ENCODE measurements at regions not wholly inside any gene's neighbourhood (a gene's known extent, or its start where the extent isn't known, plus 50 kb on each side); places are given as distances from the start of the nearest gene placed in this dataset.

DNA sequence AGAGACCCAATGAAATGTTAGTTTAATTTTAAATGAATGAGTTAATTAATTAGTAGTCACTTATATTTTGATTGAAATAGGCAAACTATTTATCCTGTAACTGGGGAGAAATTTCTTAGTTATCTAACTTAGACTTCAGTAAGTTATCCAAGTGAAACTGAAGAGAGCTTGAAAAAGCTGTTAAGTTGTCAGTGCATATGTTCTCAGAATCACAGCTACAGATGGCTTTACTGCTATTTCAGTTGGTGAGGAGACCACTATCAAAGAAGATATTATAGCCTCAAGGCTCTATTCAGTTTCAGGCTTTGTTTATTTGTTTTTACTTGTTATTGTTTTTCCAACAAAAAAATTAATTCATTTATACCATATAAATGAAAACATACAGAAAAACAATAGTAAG is 404.1 kb downstream of the C6orf118 start:
- Histone ChIP-seq H3K36me3 (ENCODE audit: insufficient read depth, low read length) (no peaks in the 10 kb centered on the region), H3K9me3 (ENCODE audit: low read length) (no peaks in the 10 kb centered on the region), H3K27me3 (ENCODE audit: insufficient read depth, low read length) (no peaks in the 10 kb centered on the region), H3K4me1 (ENCODE audit: insufficient read depth, low read length) (no peaks in the 10 kb centered on the region), H3K4me3 (ENCODE audit: low read length) (no peak overlapping the region), H2AFZ (ENCODE audit: low read depth, low read length) (no peak overlapping the region)

DNA sequence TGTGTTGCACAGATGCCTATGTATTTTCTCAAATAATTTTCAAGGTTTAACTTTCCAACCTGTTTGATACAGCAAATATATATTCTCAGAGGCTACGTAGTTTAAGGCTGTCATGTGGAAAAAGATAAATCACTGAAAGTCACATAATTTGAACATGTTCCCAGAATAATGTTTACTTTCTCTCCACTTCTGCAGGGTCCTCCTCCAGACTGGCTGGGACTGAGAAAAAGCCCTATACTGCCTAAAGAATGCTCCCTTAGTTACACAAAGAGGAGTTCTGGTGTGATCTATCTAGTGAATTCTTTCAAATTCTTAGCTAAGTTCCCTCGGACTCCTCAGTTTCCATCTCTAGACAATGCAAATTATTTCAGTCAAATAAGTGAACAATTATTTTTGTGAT is 411.0 kb downstream of the C6orf118 start:
- no peaks in the 10 kb centered on the region for H3K36me3 ChIP-seq (ENCODE audit: insufficient read depth, low read length)
- no peaks in the 10 kb centered on the region for H3K9me3 ChIP-seq (ENCODE audit: low read length)

DNA sequence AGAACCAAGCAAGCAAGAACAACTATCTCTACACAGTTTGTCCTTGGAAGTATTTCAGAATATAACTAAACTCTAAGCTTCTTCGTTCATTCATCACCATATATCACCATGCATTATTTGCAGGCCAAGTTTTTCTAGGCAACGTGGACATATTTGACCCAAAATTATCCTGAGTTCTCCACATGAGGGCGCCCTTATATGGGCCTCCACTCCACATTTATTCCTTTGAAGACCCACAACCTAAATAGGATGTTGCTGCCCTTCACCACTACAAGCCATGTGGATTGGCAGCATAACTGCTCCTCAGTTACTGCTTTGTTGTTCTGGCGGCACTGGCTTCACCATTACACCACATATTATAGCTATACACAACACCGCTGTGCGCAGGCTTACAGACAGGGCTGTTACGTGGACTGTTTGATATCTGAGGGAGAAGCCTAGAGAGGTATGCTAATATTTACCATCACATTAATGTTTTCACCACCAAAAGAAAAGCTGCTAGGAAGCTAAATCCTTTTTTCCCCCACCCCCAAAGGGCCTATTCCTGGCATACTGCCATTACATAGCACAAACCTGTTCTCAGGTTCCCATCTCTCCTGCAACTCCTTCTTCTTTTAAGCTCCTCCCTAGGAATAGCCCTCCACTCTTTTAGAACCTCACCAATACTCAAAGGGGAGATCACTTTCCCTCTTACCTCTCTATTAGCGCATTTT is 411.7 kb downstream of the C6orf118 start:
- Histone ChIP-seq H3K36me3 (ENCODE audit: insufficient read depth, low read length) (no peaks in the 10 kb centered on the region), H3K27me3 (ENCODE audit: insufficient read depth, low read length) (no peaks in the 10 kb centered on the region), H2AFZ (ENCODE audit: low read depth, low read length) (no peak overlapping the region), H3K4me1 (ENCODE audit: insufficient read depth, low read length) (no peaks in the 10 kb centered on the region), H3K9me3 (ENCODE audit: low read length) (no peaks in the 10 kb centered on the region), H3K4me3 (ENCODE audit: low read length) (no peak overlapping the region)

More for the DNA sequence above, 411.0 kb downstream of the C6orf118 start:
- Histone ChIP-seq H3K27me3 (ENCODE audit: insufficient read depth, low read length) (no peaks in the 10 kb centered on the region), H3K4me1 (ENCODE audit: insufficient read depth, low read length) (no peaks in the 10 kb centered on the region), H2AFZ (ENCODE audit: low read depth, low read length) (no peak overlapping the region), H3K4me3 (ENCODE audit: low read length) (no peak overlapping the region)

DNA sequence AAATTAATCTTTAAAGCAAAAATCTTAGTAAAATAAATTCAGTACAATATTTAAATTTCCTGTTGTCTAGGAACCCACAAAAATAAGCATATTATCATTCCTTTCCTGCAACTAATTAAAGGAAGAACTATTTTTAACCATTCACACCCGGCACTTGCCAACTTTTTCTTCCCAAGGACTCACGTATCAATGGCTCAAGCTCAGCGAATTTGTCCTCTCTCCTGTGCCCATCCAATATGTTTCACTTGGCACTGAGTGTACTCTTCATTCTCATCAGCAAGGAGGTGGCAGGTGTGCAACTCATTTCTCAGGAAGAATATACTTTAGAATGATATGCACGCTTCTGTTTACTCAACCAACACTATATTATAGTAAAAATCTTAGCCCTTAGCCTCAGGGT is 419.4 kb downstream of the C6orf118 start:
- Histone ChIP-seq H3K36me3 (ENCODE audit: insufficient read depth, low read length) (no peaks in the 10 kb centered on the region), H3K4me1 (ENCODE audit: insufficient read depth, low read length) (peaks cover 3% of the 10 kb centered on the region), H2AFZ (ENCODE audit: low read depth, low read length) (no peak overlapping the region), H3K9me3 (ENCODE audit: low read length) (no peaks in the 10 kb centered on the region), H3K27me3 (ENCODE audit: insufficient read depth, low read length) (no peaks in the 10 kb centered on the region), H3K4me3 (ENCODE audit: low read length) (no peak overlapping the region)

DNA sequence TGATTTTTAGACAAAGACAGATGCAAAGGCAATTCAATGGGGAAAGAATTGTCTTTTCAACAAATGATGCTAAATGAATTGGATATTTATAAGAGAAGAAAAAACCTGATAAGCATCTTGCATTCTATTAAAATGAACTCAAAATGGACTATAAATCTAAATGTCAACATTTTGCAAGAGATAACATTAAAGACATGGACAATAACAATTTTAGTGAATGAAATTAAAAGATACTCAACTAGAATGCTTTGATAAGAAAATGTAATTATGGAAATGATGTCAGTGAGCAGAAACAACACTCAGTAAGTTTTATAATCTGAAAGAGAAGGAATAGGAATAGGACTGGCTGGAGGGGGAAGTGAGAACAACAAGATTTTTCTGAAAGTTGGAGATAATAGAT is 421.7 kb downstream of the C6orf118 start:
- H3K36me3 ChIP-seq (ENCODE audit: insufficient read depth, low read length) = no peaks in the 10 kb centered on the region
- H3K9me3 ChIP-seq (ENCODE audit: low read length) = no peaks in the 10 kb centered on the region
- H3K27me3 ChIP-seq (ENCODE audit: insufficient read depth, low read length) = no peaks in the 10 kb centered on the region
- peaks cover 8% of the 10 kb centered on the region for H3K4me1 ChIP-seq (ENCODE audit: insufficient read depth, low read length)
- H3K4me3 ChIP-seq (ENCODE audit: low read length) = no peak overlapping the region
- H2AFZ ChIP-seq (ENCODE audit: low read depth, low read length) = no peak overlapping the region

DNA sequence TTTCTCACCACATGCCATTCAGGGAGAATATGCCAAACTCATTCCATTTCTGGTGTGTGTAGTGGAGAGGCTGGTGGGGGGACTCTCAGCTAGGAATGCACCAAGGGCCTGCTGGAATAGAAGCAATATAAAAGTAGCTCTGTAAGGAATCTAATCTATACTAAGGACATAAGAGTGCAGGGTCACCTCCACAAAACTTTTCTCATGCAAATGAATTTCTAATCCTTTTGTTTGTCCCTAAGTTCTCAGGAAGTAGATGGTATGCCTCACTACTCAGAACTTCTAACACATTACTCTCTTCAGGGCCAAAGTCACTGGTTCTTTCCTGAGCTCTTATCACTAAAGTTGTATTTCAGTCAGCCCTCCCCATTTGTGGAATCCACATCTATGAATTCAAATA is 427.2 kb downstream of the C6orf118 start:
- Histone ChIP-seq H3K4me1 (ENCODE audit: insufficient read depth, low read length) (peaks cover 14% of the 10 kb centered on the region), H3K36me3 (ENCODE audit: insufficient read depth, low read length) (no peaks in the 10 kb centered on the region), H3K27me3 (ENCODE audit: insufficient read depth, low read length) (no peaks in the 10 kb centered on the region), H3K9me3 (ENCODE audit: low read length) (no peaks in the 10 kb centered on the region), H2AFZ (ENCODE audit: low read depth, low read length) (no peak overlapping the region), H3K4me3 (ENCODE audit: low read length) (no peak overlapping the region)

DNA sequence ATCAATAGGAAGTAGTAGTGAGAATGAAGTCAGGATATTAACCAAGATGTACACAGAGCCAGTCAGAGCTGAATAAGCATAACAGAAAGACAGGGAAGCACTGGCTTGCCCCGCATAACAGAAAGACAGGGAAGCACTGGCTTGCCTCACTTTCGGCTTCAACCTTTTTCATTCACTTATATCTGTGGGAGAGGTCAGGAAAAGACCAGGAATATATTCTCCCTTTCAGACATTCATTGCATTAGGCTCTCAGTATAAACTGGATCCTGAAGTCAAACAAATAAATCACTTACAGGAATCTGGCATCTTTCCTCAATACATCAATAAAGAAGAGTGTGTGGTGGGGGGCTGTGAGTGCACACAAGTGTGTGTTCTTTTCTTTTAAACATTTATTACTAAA is 437.6 kb downstream of the C6orf118 start:
- Histone ChIP-seq H3K9me3 (ENCODE audit: low read length) (no peaks in the 10 kb centered on the region), H3K4me1 (ENCODE audit: insufficient read depth, low read length) (peaks cover 4% of the 10 kb centered on the region), H3K36me3 (ENCODE audit: insufficient read depth, low read length) (no peaks in the 10 kb centered on the region), H3K4me3 (ENCODE audit: low read length) (no peak overlapping the region), H2AFZ (ENCODE audit: low read depth, low read length) (no peak overlapping the region), H3K27me3 (ENCODE audit: insufficient read depth, low read length) (no peaks in the 10 kb centered on the region)

DNA sequence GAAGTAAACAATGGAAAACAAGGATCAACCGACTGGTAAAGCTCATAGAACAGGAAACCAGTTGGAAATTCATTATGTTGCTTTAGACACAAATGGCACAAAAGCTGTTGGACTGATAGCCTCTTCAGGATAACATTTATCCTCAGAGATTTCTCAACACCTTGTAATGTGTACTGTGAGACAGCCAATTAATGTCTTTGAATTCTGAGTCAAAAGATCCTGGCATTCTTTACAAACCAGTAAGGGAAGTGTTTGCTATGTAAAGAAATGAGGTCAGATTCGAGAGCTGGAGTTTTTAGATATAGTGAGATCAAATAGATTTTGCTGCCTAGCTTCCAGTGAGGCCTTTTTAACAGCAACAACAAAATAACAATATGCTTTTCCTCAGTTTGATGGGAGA is 439.2 kb downstream of the C6orf118 start:
- Histone ChIP-seq H2AFZ (ENCODE audit: low read depth, low read length) (no peak overlapping the region), H3K9me3 (ENCODE audit: low read length) (no peaks in the 10 kb centered on the region), H3K27me3 (ENCODE audit: insufficient read depth, low read length) (no peaks in the 10 kb centered on the region), H3K4me3 (ENCODE audit: low read length) (no peak overlapping the region), H3K36me3 (ENCODE audit: insufficient read depth, low read length) (no peaks in the 10 kb centered on the region), H3K4me1 (ENCODE audit: insufficient read depth, low read length) (peaks cover 4% of the 10 kb centered on the region)

DNA sequence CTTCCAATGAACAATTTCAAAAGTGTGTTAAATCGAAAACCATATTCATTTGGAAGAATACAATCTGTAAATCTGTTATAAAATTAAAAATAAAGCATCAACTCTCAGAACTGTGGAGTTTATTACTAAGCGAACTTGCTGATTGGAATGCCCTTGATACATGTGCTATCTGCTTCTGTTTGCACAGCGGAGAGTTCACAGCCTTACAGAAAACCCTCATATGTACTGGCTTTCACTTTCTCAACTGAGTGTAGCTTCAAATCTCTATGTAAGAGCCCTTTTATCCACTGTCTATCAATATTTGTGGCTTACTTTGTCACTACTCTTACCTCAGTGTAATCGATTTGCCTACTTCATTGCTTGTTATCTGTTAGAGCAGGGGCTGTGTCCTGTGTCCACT is 447.4 kb downstream of the C6orf118 start:
- Histone ChIP-seq H2AFZ (ENCODE audit: low read depth, low read length) (no peak overlapping the region), H3K4me3 (ENCODE audit: low read length) (no peak overlapping the region), H3K27me3 (ENCODE audit: insufficient read depth, low read length) (no peaks in the 10 kb centered on the region), H3K9me3 (ENCODE audit: low read length) (no peaks in the 10 kb centered on the region), H3K4me1 (ENCODE audit: insufficient read depth, low read length) (peaks cover 12% of the 10 kb centered on the region), H3K36me3 (ENCODE audit: insufficient read depth, low read length) (no peaks in the 10 kb centered on the region)

DNA sequence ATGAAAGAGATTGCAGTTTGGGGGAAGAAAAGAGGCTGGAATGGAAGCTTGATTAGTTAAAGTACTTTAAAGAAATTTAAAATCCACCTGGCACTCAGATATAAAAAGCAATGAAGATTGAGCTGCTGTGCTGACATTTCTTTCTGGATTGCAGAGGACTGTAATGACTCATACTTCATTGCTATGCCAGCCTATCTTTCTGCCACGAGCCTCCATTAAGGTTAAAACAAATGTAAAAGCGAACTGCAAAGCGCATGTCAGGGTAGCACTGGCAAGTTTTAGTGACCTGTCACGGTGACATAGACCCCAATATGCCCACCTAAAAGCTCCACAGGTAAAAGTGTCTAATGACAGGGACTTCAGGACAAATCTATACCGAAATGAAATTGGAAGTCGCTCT is 449.6 kb downstream of the C6orf118 start:
- Histone ChIP-seq H3K4me3 (ENCODE audit: low read length) (no peak overlapping the region), H3K4me1 (ENCODE audit: insufficient read depth, low read length) (peaks cover 12% of the 10 kb centered on the region), H3K9me3 (ENCODE audit: low read length) (no peaks in the 10 kb centered on the region), H3K27me3 (ENCODE audit: insufficient read depth, low read length) (no peaks in the 10 kb centered on the region), H2AFZ (ENCODE audit: low read depth, low read length) (peak overlapping the region; percentile 9), H3K36me3 (ENCODE audit: insufficient read depth, low read length) (no peaks in the 10 kb centered on the region)

DNA sequence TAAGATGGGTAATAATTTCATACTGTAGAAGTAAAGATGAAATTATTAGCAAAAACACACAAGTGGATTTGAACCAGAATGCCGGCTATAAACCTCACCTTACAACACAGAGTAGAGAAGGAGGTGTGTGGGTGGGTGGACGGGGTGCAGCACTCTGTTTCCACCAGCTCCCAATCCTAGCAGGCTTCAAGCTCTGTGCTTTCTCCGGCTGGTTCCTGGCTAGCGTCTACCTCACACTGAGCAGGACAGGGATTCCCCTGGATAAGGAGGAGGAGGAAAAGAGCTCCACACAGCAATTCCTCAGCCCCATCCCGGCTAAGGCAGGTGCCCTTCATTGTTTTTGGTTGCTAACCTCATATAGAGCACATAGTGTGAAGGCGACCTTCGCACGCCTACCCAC is 453.3 kb downstream of the C6orf118 start:
- Histone ChIP-seq H3K4me3 (ENCODE audit: low read length) (no peak overlapping the region), H3K4me1 (ENCODE audit: insufficient read depth, low read length) (peaks cover 5% of the 10 kb centered on the region), H2AFZ (ENCODE audit: low read depth, low read length) (no peak overlapping the region), H3K36me3 (ENCODE audit: insufficient read depth, low read length) (no peaks in the 10 kb centered on the region), H3K27me3 (ENCODE audit: insufficient read depth, low read length) (no peaks in the 10 kb centered on the region), H3K9me3 (ENCODE audit: low read length) (no peaks in the 10 kb centered on the region)

DNA sequence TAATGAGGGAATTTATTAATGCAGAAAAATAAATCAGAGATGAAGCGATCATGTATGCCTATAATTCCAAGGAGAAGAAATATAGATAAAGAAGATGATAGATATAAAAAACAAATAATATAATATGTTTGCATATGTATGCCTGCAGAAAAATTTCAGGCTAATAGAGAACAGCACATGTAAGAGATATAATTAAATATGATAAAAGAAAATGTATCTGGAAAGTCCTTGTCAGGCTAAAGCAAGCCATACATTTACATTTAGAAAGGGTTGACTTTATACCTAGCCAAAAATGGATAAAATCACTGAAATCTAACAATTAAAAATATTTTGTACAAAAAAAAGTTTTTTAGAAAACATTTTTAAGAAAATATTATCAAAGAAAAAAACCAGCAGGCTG is 454.1 kb downstream of the C6orf118 start:
- peaks cover 5% of the 10 kb centered on the region for H3K4me1 ChIP-seq (ENCODE audit: insufficient read depth, low read length)
- no peaks in the 10 kb centered on the region for H3K36me3 ChIP-seq (ENCODE audit: insufficient read depth, low read length)
- H2AFZ ChIP-seq (ENCODE audit: low read depth, low read length) = no peak overlapping the region
- no peaks in the 10 kb centered on the region for H3K27me3 ChIP-seq (ENCODE audit: insufficient read depth, low read length)
- H3K9me3 ChIP-seq (ENCODE audit: low read length) = no peaks in the 10 kb centered on the region
- H3K4me3 ChIP-seq (ENCODE audit: low read length) = no peak overlapping the region

DNA sequence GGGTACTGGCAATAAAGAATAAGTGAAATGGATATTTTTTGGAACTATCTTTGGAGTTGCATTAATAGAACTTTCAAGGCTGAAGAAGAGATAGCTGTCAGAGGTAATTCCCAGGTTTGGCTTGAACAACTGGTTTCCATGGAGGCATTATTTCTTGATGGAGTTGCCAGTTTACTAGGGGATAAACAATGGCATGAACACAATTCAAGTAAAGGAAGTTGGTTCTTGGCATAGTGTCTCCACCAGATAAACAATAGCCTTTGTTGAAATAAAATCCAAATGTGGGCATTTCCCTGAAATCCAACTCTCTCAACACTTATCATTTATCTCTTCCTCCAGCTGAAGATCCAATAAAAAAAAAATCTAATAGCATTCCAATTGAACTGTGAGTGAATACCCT is 454.9 kb downstream of the C6orf118 start:
- no peaks in the 10 kb centered on the region for H3K9me3 ChIP-seq (ENCODE audit: low read length)
- H2AFZ ChIP-seq (ENCODE audit: low read depth, low read length) = no peak overlapping the region
- no peaks in the 10 kb centered on the region for H3K27me3 ChIP-seq (ENCODE audit: insufficient read depth, low read length)
- H3K4me1 ChIP-seq (ENCODE audit: insufficient read depth, low read length) = no peaks in the 10 kb centered on the region
- no peak overlapping the region for H3K4me3 ChIP-seq (ENCODE audit: low read length)
- H3K36me3 ChIP-seq (ENCODE audit: insufficient read depth, low read length) = no peaks in the 10 kb centered on the region

DNA sequence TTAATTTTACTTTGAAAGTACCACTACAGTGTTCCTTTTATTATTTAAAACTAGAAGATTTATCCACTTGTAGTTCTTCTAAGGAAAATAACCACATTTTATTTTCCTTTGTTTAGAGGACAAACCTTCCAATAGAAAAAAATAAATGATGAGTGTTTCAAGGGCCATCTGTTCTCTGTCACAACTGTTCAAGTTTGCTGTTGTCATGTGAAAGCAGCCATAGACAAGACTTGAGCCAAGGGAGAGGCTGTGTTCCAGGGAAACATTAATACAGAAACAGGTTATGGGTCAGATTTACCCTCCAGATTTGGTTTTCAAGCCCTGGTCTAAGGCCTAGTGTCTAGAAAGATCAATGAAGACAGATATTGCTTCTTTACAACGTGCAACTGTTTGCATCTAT is 463.6 kb downstream of the C6orf118 start:
- H3K4me3 ChIP-seq (ENCODE audit: low read length) = no peak overlapping the region
- H3K9me3 ChIP-seq (ENCODE audit: low read length) = peaks cover 3% of the 10 kb centered on the region
- H3K4me1 ChIP-seq (ENCODE audit: insufficient read depth, low read length) = no peaks in the 10 kb centered on the region
- H3K27me3 ChIP-seq (ENCODE audit: insufficient read depth, low read length) = no peaks in the 10 kb centered on the region
- H3K36me3 ChIP-seq (ENCODE audit: insufficient read depth, low read length) = no peaks in the 10 kb centered on the region
- no peak overlapping the region for H2AFZ ChIP-seq (ENCODE audit: low read depth, low read length)

All from neuron (in vitro differentiated cells).